GM23338 (cell line): ENCODE measurements at regions not wholly inside any gene's neighbourhood (a gene's known extent, or its start where the extent isn't known, plus 50 kb on each side); places are given as distances from the start of the nearest gene placed in this dataset.

Experiments used
- ATAC-seq: fragments of 200-7000 bp; cut with Tn5 transposase; 3 replicates; pipeline ENCODE4 v1.9.1; 2020
- DNase-seq: peaks from one replicate; pipeline ENCODE4 v3.0.0-alpha.2; 2015; ENCODE audit warnings: low spot score
- H2AFZ ChIP-seq: fragments of 200-600 bp; sonication (generic); 2 replicates; pipeline ENCODE4 v1.8.0; 2016; ENCODE audit warnings: antibody characterized with exemption, mild to moderate bottlenecking, moderate library complexity
- H3F3A ChIP-seq: fragments of 200-600 bp; sonication (generic); replicated peaks from 2 replicates; pipeline ENCODE4 v1.8.0; 2017; ENCODE audit warnings: antibody characterized with exemption, mixed run types, low read depth
- H3K27ac ChIP-seq: fragments of 200-600 bp; sonication (generic); 2 replicates; pipeline ENCODE4 v1.6.1; 2016; ENCODE audit warnings: low read depth
- H3K27me3 ChIP-seq: fragments of 200-600 bp; sonication (generic); 2 replicates; pipeline ENCODE4 v1.8.0; 2016; ENCODE audit warnings: mild to moderate bottlenecking, mixed run types, moderate library complexity; ENCODE audit not compliant: insufficient read depth
- H3K36me3 ChIP-seq: fragments of 200-600 bp; sonication (generic); 2 replicates; pipeline ENCODE4 v1.8.0; 2016; ENCODE audit warnings: mild to moderate bottlenecking; ENCODE audit not compliant: insufficient read depth
- H3K4me1 ChIP-seq: fragments of 200-600 bp; sonication (generic); 2 replicates; pipeline ENCODE4 v1.8.0; 2016; ENCODE audit warnings: mild to moderate bottlenecking, moderate library complexity; ENCODE audit not compliant: insufficient read depth
- H3K4me2 ChIP-seq: fragments of 200-600 bp; sonication (generic); 2 replicates; pipeline ENCODE4 v1.7.1; 2017; ENCODE audit warnings: mixed run types
- H3K4me3 ChIP-seq: fragments of 200-600 bp; sonication (generic); 2 replicates; pipeline ENCODE4 v1.6.1; 2016; ENCODE audit warnings: mixed run types
- H3K79me2 ChIP-seq: fragments of 200-600 bp; sonication (generic); replicated peaks from 2 replicates; pipeline ENCODE4 v1.8.0; 2017; ENCODE audit warnings: mild to moderate bottlenecking; ENCODE audit not compliant: insufficient read depth
- H3K9me2 ChIP-seq: fragments of 200-600 bp; sonication (generic); 2 replicates; pipeline ENCODE4 v1.8.0; 2017; ENCODE audit not compliant: insufficient read depth
- H4K20me1 ChIP-seq: fragments of 200-600 bp; sonication (generic); replicated peaks from 2 replicates; pipeline ENCODE4 v1.8.0; 2017; ENCODE audit warnings: mild to moderate bottlenecking; ENCODE audit not compliant: insufficient read depth
- H3K27ac Mint-ChIP-seq: 2 replicates; pipeline ENCODE4 v1.8.0; 2020; ENCODE audit warnings: inconsistent platforms, mild to moderate bottlenecking, moderate library complexity, mixed read lengths
- H3K27me3 Mint-ChIP-seq: 3 replicates; pipeline ENCODE4 v1.8.0; 2022; ENCODE audit warnings: low read depth, mild to moderate bottlenecking, moderate library complexity, mixed read lengths, inconsistent platforms; ENCODE audit not compliant: insufficient read depth, poor library complexity
- H3K36me3 Mint-ChIP-seq: 3 replicates; pipeline ENCODE4 v1.8.0; 2021; ENCODE audit warnings: low read depth, mild to moderate bottlenecking, inconsistent platforms, moderate library complexity, mixed read lengths
- H3K4me1 Mint-ChIP-seq: 3 replicates; pipeline ENCODE4 v1.8.0; 2020; ENCODE audit warnings: mild to moderate bottlenecking, inconsistent platforms, mixed read lengths
- H3K4me3 Mint-ChIP-seq: 3 replicates; pipeline ENCODE4 v1.8.0; 2021; ENCODE audit warnings: moderate library complexity, mild to moderate bottlenecking, inconsistent platforms, mixed read lengths
- H3K9me3 Mint-ChIP-seq: 3 replicates; pipeline ENCODE4 v1.8.0; 2020; ENCODE audit warnings: moderate library complexity, mild to moderate bottlenecking, inconsistent platforms, mixed read lengths
- CREB1 ChIP-seq: fragments of 250-450 bp; sonication (Bioruptor Pico); IDR thresholded peaks from 2 replicates; pipeline ENCODE4 v1.5.0; 2020; ENCODE audit warnings: low read depth, mild to moderate bottlenecking, moderate library complexity
- CTCF ChIP-seq, 2 experiments: fragments of 200-600 bp in 1 of 2; sonication (generic) in 1 of 2; conservative IDR thresholded peaks; 2 replicates each; pipeline versions ENCODE4 v1.5.1 to v1.6.1; 2016 to 2017; ENCODE audit warnings: antibody characterized with exemption in 2 of 2, low read depth in 2 of 2, mild to moderate bottlenecking in 2 of 2, moderate library complexity in 1 of 2
- ETS1 ChIP-seq: IDR thresholded peaks from 2 replicates; pipeline ENCODE4 v1.6.1; 2016; ENCODE audit warnings: antibody characterized with exemption
- EZH2 ChIP-seq: fragments of 200-600 bp; sonication (generic); IDR thresholded peaks from one replicate; pipeline ENCODE4 v1.8.0; 2017; ENCODE audit warnings: antibody characterized with exemption, mild to moderate bottlenecking, low read depth; ENCODE audit not compliant: unreplicated experiment
- EZH2phosphoT487 ChIP-seq: fragments of 200-600 bp; sonication (generic); IDR thresholded peaks from one replicate; pipeline ENCODE4 v1.8.1; 2018; ENCODE audit warnings: antibody characterized with exemption; ENCODE audit not compliant: unreplicated experiment
- NANOG ChIP-seq: IDR thresholded peaks from 2 replicates; pipeline ENCODE4 v1.6.1; 2016; ENCODE audit warnings: antibody characterized with exemption, borderline replicate concordance
- POLR2AphosphoS5 ChIP-seq: IDR thresholded peaks from 2 replicates; pipeline ENCODE4 v1.6.1; 2016; ENCODE audit warnings: antibody characterized with exemption, low read depth
- REST ChIP-seq: IDR thresholded peaks from one replicate; pipeline ENCODE4 v1.6.1; 2018; ENCODE audit warnings: antibody characterized with exemption; ENCODE audit not compliant: unreplicated experiment
- STAT1 ChIP-seq: IDR thresholded peaks from one replicate; pipeline ENCODE4 v1.6.1; 2016; ENCODE audit warnings: antibody characterized with exemption; ENCODE audit not compliant: unreplicated experiment
- ZNF331 ChIP-seq: fragments of 250-450 bp; sonication (Bioruptor Pico); IDR thresholded peaks from 2 replicates; pipeline ENCODE4 v1.5.0; 2020; ENCODE audit warnings: low read depth, mild to moderate bottlenecking, moderate library complexity
- ZNF462 ChIP-seq: fragments of 250-450 bp; sonication (Bioruptor Pico); IDR thresholded peaks from 2 replicates; pipeline ENCODE4 v1.5.0; 2020; ENCODE audit warnings: mild to moderate bottlenecking, moderate library complexity

- Histone ChIP-seq H3K9me2 (no peaks in the 10 kb centered on the region), H3F3A (no peaks in the 10 kb centered on the region), H3K4me1 (peaks cover 14% of the 10 kb centered on the region), H4K20me1 (no peaks in the 10 kb centered on the region), H3K27ac (no peak overlapping the region), H2AFZ (no peak overlapping the region), H3K36me3 (no peaks in the 10 kb centered on the region), H3K4me2 (no peak overlapping the region), H3K27me3 (no peaks in the 10 kb centered on the region), H3K79me2 (no peaks in the 10 kb centered on the region), H3K4me3 (no peak overlapping the region)
- Mint-ChIP-seq H3K4me1 (peaks cover 11% of the 10 kb centered on the region), H3K4me3 (no peak overlapping the region), H3K36me3 (no peaks in the 10 kb centered on the region), H3K27ac (no peak overlapping the region), H3K9me3 (no peaks in the 10 kb centered on the region), H3K27me3 (no peaks in the 10 kb centered on the region)
- DNase-seq (no peak), ATAC-seq (no peak)
- TF ChIP-seq REST (no peak), EZH2phosphoT487 (no peak), STAT1 (no peak)
Observed at GRCh38 chr1:182329471-182329870, 62.1 kb downstream of the GLUL start.

GRCh38 chr1:182328591-182328990 is 63.0 kb downstream of the GLUL start:
- no peak overlapping the region for H3K27ac Mint-ChIP-seq
- Histone ChIP-seq H3K4me3 (no peak overlapping the region), H3K4me2 (no peak overlapping the region), H3K36me3 (no peaks in the 10 kb centered on the region), H3K4me1 (peaks cover 14% of the 10 kb centered on the region), H3K27ac (no peak overlapping the region), H4K20me1 (no peaks in the 10 kb centered on the region), H3K9me2 (no peaks in the 10 kb centered on the region), H2AFZ (peak overlapping the region; percentile 43; the same call in 1 of the 2 replicates), H3K27me3 (no peaks in the 10 kb centered on the region), H3K79me2 (no peaks in the 10 kb centered on the region), H3F3A (no peaks in the 10 kb centered on the region)
- no peak for ATAC-seq
- no peak overlapping the region for H3K4me3 Mint-ChIP-seq
- H3K27me3 Mint-ChIP-seq: no peaks in the 10 kb centered on the region
- H3K9me3 Mint-ChIP-seq: no peaks in the 10 kb centered on the region
- DNase-seq: no peak
- H3K4me1 Mint-ChIP-seq: peaks cover 11% of the 10 kb centered on the region
- no peaks in the 10 kb centered on the region for H3K36me3 Mint-ChIP-seq
- TF ChIP-seq NANOG (no peak), CREB1 (CRISPR knock-in tag) (no peak), ZNF462 (CRISPR knock-in tag) (no peak), CTCF (conservative IDR thresholded peaks at IDR 0.05; ENCODE audit: low read depth in 2 of 2) (no peak), ETS1 (no peak), EZH2 (no peak), POLR2AphosphoS5 (no peak), ZNF331 (no peak)
